Endothelial cell (in vitro differentiated cells): ENCODE measurements at regions not wholly inside any gene's neighbourhood (a gene's known extent, or its start where the extent isn't known, plus 50 kb on each side); places are given as distances from the start of the nearest gene placed in this dataset.
A peak's percentile ranks its signal among the peaks of the same experiment; 100 is the strongest.

Source experiments
- DNase-seq: peaks from one replicate; pipeline ENCODE4 v3.0.0; 2021; ENCODE audit warnings: low spot score
- H3K27ac Mint-ChIP-seq: one replicate; pipeline ENCODE4 v1.8.0; 2021; ENCODE audit warnings: mixed read lengths, inconsistent platforms; ENCODE audit not compliant: unreplicated experiment
- H3K27me3 Mint-ChIP-seq: one replicate; pipeline ENCODE4 v1.8.0; 2021; ENCODE audit warnings: mild to moderate bottlenecking, moderate library complexity, mixed read lengths, inconsistent platforms; ENCODE audit not compliant: unreplicated experiment
- H3K36me3 Mint-ChIP-seq: one replicate; pipeline ENCODE4 v1.8.0; 2021; ENCODE audit warnings: mild to moderate bottlenecking, low read depth, mixed read lengths, inconsistent platforms; ENCODE audit not compliant: unreplicated experiment
- H3K4me1 Mint-ChIP-seq: one replicate; pipeline ENCODE4 v1.8.0; 2021; ENCODE audit warnings: mild to moderate bottlenecking, mixed read lengths, inconsistent platforms; ENCODE audit not compliant: unreplicated experiment
- H3K4me3 Mint-ChIP-seq: one replicate; pipeline ENCODE4 v1.8.0; 2021; ENCODE audit warnings: mild to moderate bottlenecking, mixed read lengths, inconsistent platforms; ENCODE audit not compliant: unreplicated experiment
- H3K9me3 Mint-ChIP-seq: one replicate; pipeline ENCODE4 v1.8.0; 2021; ENCODE audit warnings: mixed read lengths, inconsistent platforms; ENCODE audit not compliant: unreplicated experiment
- CTCF ChIP-seq: fragments of 200-600 bp; sonication (generic); IDR thresholded peaks from one replicate; pipeline ENCODE4 v1.5.0; 2021; ENCODE audit warnings: antibody characterized with exemption; ENCODE audit not compliant: unreplicated experiment

GRCh38 chr7:106779877-106780276 lies 85.2 kb upstream of the PIK3CG start:
- peaks cover 8% of the 10 kb centered on the region for H3K27me3 Mint-ChIP-seq
- no peaks in the 10 kb centered on the region for H3K9me3 Mint-ChIP-seq
- no peak overlapping the region for H3K4me3 Mint-ChIP-seq

GRCh38 chr7:106781007-106781406 lies 84.1 kb upstream of the PIK3CG start:
- Mint-ChIP-seq H3K4me3 (no peak overlapping the region), H3K27me3 (peaks cover 8% of the 10 kb centered on the region), H3K9me3 (no peaks in the 10 kb centered on the region), H3K27ac (no peak overlapping the region), H3K4me1 (peaks cover 3% of the 10 kb centered on the region), H3K36me3 (no peaks in the 10 kb centered on the region)
- TF ChIP-seq CTCF: no peak
- no peak for DNase-seq

More at GRCh38 chr7:106779877-106780276, 85.2 kb upstream of the PIK3CG start:
- Mint-ChIP-seq H3K27ac (no peak overlapping the region), H3K36me3 (no peaks in the 10 kb centered on the region), H3K4me1 (peaks cover 3% of the 10 kb centered on the region)
- no peak for TF ChIP-seq CTCF
- peak; percentile 9 for DNase-seq

- TF ChIP-seq CTCF: no peak
- no peaks in the 10 kb centered on the region for H3K36me3 Mint-ChIP-seq
- no peak overlapping the region for H3K4me3 Mint-ChIP-seq
- no peak overlapping the region for H3K27ac Mint-ChIP-seq
- H3K4me1 Mint-ChIP-seq: peaks cover 3% of the 10 kb centered on the region
- no peaks in the 10 kb centered on the region for H3K9me3 Mint-ChIP-seq
- peaks cover 5% of the 10 kb centered on the region for H3K27me3 Mint-ChIP-seq
- DNase-seq: no peak
Observed at GRCh38 chr7:106781828-106782544, 83.1 kb upstream of the PIK3CG start.

GRCh38 chr7:106783286-106783685 lies 81.8 kb upstream of the PIK3CG start:
- peaks cover 2% of the 10 kb centered on the region for H3K27me3 Mint-ChIP-seq
- no peak for TF ChIP-seq CTCF
- no peak overlapping the region for H3K4me3 Mint-ChIP-seq
- no peaks in the 10 kb centered on the region for H3K4me1 Mint-ChIP-seq
- no peaks in the 10 kb centered on the region for H3K36me3 Mint-ChIP-seq
- DNase-seq: no peak
- H3K9me3 Mint-ChIP-seq: no peaks in the 10 kb centered on the region
- no peak overlapping the region for H3K27ac Mint-ChIP-seq

GRCh38 chr7:106788637-106789036 lies 76.4 kb upstream of the PIK3CG start:
- TF ChIP-seq CTCF: no peak
- Mint-ChIP-seq H3K9me3 (no peaks in the 10 kb centered on the region), H3K27ac (no peak overlapping the region), H3K36me3 (no peaks in the 10 kb centered on the region), H3K4me1 (no peaks in the 10 kb centered on the region), H3K4me3 (no peak overlapping the region), H3K27me3 (peaks cover 1% of the 10 kb centered on the region)
- DNase-seq: no peak
